ENCODE measurements at regions not wholly inside any gene's neighbourhood (a gene's known extent, or its start where the extent isn't known, plus 50 kb on each side); places are given as distances from the start of the nearest gene placed in this dataset.

DNA sequence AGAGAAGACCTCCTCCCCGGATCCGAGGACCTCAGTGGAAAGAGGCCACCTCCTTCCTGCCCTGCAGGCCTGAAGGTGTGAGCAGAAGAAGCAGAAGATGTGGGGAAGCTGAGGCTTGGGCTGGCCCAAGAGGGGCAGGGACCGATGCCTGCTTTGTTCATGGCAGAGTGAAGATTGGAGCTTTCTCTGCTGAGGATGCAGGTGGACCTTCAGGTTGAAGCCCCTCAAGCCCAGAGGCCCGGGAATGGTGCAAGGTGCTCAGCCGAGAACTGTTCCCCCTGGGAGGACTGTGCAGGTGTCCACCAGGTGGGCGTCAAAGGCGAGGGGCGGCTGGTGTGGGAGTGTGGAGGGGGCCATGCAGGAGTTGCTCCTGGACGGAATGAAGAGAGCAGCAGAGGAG, 277.9 kb upstream of the IRX2 start:
- Histone ChIP-seq H4K20me1 (replicated peaks in 1 of 2; ENCODE audit: control insufficient read depth in 1 of 2, insufficient read depth in 2 of 2, low read length in 2 of 2) (peaks cover 0 to 3% of the 10 kb centered on the region in 2 experiments), H3K14ac (ENCODE audit: insufficient read length) (no peak overlapping the region), H3K4ac (replicated peaks; ENCODE audit: insufficient read length, low read depth, low read length) (no peak overlapping the region), H3K79me1 (ENCODE audit: low read depth, low read length) (no peaks in the 10 kb centered on the region), H3K9ac (replicated peaks in 1 of 4; ENCODE audit: extremely low read depth in 1 of 4, low read depth in 3 of 4, low read length in 3 of 4) (no peak overlapping the region), H3K56ac (replicated peaks; ENCODE audit: insufficient read length, low read depth, low read length) (no peak overlapping the region), H3K23me2 (ENCODE audit: low read depth, low read length) (peaks cover 2% of the 10 kb centered on the region; the same call in 1 of the 2 replicates), H2BK15ac (ENCODE audit: low read length) (no peak overlapping the region), H4K5ac (ENCODE audit: insufficient read length, low read depth, low read length) (no peak overlapping the region), H3K18ac (ENCODE audit: extremely low read depth, low read length) (no peak overlapping the region), H2BK120ac (replicated peaks; ENCODE audit: low read depth, low read length) (no peak overlapping the region), H2BK5ac (ENCODE audit: low read depth, low read length) (no peak overlapping the region), H2AFZ (ENCODE audit: low read length) (no peak overlapping the region), H2BK20ac (ENCODE audit: low read length) (no peak overlapping the region), H3K9me3 (ENCODE audit: insufficient read depth in 2 of 2, low read depth in 1 of 2, low read length in 1 of 2) (no peaks in the 10 kb centered on the region; a peak in 1 of 4 replicates), H3K23ac (ENCODE audit: insufficient read length) (no peak overlapping the region), H3K27me3 (replicated peaks in 1 of 4; ENCODE audit: control insufficient read depth in 3 of 4, extremely low read depth in 1 of 4, insufficient read depth in 3 of 4, low read length in 3 of 4) (peaks cover 0 to 3% (median 0%) of the 10 kb centered on the region in 4 experiments; a peak in 1 of 7 replicates), H3K4me1 (replicated peaks in 1 of 4; ENCODE audit: control insufficient read depth in 3 of 4, insufficient read depth in 4 of 4, low read length in 3 of 4) (peaks cover 0 to 6% (median 0%) of the 10 kb centered on the region in 4 experiments; a peak in 2 of 7 replicates), H3K4me2 (ENCODE audit: insufficient read depth in 1 of 2, low read depth in 2 of 2, low read length in 2 of 2) (no peak overlapping the region), H2BK12ac (ENCODE audit: low read depth, low read length) (no peak overlapping the region), H3K4me3 (ENCODE audit: extremely low read depth in 1 of 4, insufficient read depth in 2 of 4, low read depth in 3 of 4, low read length in 4 of 4) (no peak overlapping the region), H4K8ac (ENCODE audit: extremely low read depth, insufficient read depth, low read length) (no peak overlapping the region), H2AK5ac (ENCODE audit: low read depth, low read length) (no peak overlapping the region), H3K36me3 (ENCODE audit: control insufficient read depth in 2 of 4, insufficient read depth in 4 of 4, low read length in 3 of 4) (no peaks in the 10 kb centered on the region), H3K27ac (ENCODE audit: low read depth, low read length) (no peak overlapping the region), H3K79me2 (ENCODE audit: control insufficient read depth in 1 of 2, insufficient read depth in 2 of 2, low read length in 2 of 2) (no peaks in the 10 kb centered on the region), H4K91ac (replicated peaks; ENCODE audit: insufficient read length, low read length) (no peak overlapping the region)
- WGBS, 2 experiments (ENCODE audit: extremely low coverage in 1 of 2, insufficient coverage in 1 of 2, insufficient read length in 1 of 2, insufficient replicate concordance in 2 of 2, low coverage in 1 of 2, low lambda C conversion rate in 2 of 2, missing lambda C conversion rate in 1 of 2): 92% methylated on average over 9 of the region's 9 CpGs; no CpG with 5 or more reads in 1 of the 2 experiments
- FAIRE-seq (no peak), DNase-seq (ENCODE audit: low read depth in 1 of 2, low spot score in 2 of 2) (no peak)
- ChIA-PET CTCF (ENCODE audit: partially characterized antibody) (interaction anchor here (0.8 kb wide), 1 partner anchor 12 kb away, joined by 3 read pairs; no protein-coding TSS in a partner anchor), POLR2A (ENCODE audit: partially characterized antibody) (no interaction called here)
- TF ChIP-seq SP1 (IDR thresholded peaks at IDR 0.05; ENCODE audit: low read depth, low read length) (no peak), GABPA (IDR thresholded peaks at IDR 0.05; ENCODE audit: borderline replicate concordance, insufficient read depth, low read length) (no peak)
- TF ChIP-seq, protein P1, sequence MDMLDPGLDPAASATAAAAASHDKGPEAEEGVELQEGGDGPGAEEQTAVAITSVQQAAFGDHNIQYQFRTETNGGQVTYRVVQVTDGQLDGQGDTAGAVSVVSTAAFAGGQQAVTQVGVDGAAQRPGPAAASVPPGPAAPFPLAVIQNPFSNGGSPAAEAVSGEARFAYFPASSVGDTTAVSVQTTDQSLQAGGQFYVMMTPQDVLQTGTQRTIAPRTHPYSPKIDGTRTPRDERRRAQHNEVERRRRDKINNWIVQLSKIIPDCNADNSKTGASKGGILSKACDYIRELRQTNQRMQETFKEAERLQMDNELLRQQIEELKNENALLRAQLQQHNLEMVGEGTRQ (IDR thresholded peaks at IDR 0.05; ENCODE audit: low read length): no peak
